Sigmoid colon (tissue), 3 donors: ENCODE measurements at regions not wholly inside any gene's neighbourhood (a gene's known extent, or its start where the extent isn't known, plus 50 kb on each side); places are given as distances from the start of the nearest gene placed in this dataset.

Experiments
- POLR2A ChIP-seq, 2 donors: fragments of 450-650 bp; IDR thresholded peaks; one replicate each; pipeline ENCODE4 v1.6.1; 2016; ENCODE audit warnings: antibody characterized with exemption in 2 of 2, mild to moderate bottlenecking in 2 of 2, moderate library complexity in 2 of 2
- TF ChIP-seq, protein P1 (sequence below), 4 experiments: fragments of 450-650 bp in 3 of 4; fragments of 200-600 bp in 1 of 4; IDR thresholded peaks; one replicate each; pipeline ENCODE4 v1.5.1; 2016 to 2019; ENCODE audit warnings: antibody characterized with exemption in 4 of 4, mild to moderate bottlenecking in 3 of 4, moderate library complexity in 2 of 4

DNA sequence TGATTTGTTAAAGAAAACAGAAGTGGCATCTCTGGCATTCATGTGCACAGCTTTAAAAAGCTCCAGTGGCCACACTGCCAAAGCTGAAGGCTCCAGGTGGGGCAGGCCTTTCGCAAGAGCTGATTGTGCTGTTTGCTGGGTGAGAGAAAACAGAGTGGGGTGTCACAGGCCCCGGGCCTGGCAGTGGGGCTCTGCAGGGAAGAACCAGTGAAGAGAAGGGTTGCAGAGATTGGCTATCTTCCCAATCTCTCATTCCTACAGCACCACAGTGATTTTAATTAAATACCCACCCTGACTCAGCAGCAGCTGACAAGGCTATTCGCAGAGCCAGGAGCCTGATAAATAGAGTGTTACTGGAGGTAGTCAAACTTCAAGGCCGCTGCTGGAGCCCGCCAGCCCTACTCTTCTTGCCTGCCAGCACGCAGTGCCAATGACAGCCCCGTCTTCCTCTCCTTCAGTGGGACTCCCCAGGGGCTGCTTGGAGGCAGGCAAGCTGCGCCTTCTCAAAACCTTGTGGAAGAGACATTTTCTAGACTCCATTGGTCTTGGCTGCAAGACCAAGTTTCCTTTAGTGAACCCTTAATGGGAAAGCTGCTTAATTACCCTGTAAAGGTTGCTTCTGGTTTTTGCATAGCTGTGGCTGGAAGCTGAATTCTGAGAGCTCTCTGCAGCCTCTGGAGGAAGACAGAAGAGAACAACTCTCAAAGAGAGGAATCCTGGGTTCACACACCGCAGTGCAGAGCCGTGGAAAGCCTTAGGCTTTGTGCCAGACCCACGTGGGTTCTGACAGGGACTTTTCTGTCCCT is 225.8 kb upstream of the SLCO3A1 start:
- no peak for TF ChIP-seq POLR2A (IDR thresholded peaks at IDR 0.05)
- TF ChIP-seq, protein P1, sequence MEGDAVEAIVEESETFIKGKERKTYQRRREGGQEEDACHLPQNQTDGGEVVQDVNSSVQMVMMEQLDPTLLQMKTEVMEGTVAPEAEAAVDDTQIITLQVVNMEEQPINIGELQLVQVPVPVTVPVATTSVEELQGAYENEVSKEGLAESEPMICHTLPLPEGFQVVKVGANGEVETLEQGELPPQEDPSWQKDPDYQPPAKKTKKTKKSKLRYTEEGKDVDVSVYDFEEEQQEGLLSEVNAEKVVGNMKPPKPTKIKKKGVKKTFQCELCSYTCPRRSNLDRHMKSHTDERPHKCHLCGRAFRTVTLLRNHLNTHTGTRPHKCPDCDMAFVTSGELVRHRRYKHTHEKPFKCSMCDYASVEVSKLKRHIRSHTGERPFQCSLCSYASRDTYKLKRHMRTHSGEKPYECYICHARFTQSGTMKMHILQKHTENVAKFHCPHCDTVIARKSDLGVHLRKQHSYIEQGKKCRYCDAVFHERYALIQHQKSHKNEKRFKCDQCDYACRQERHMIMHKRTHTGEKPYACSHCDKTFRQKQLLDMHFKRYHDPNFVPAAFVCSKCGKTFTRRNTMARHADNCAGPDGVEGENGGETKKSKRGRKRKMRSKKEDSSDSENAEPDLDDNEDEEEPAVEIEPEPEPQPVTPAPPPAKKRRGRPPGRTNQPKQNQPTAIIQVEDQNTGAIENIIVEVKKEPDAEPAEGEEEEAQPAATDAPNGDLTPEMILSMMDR (IDR thresholded peaks at IDR 0.05): no peak
